ENCODE measurements at regions not wholly inside any gene's neighbourhood (a gene's known extent, or its start where the extent isn't known, plus 50 kb on each side); places are given as distances from the start of the nearest gene placed in this dataset.
A peak's percentile ranks its signal among the peaks of the same experiment; 100 is the strongest.

DNA sequence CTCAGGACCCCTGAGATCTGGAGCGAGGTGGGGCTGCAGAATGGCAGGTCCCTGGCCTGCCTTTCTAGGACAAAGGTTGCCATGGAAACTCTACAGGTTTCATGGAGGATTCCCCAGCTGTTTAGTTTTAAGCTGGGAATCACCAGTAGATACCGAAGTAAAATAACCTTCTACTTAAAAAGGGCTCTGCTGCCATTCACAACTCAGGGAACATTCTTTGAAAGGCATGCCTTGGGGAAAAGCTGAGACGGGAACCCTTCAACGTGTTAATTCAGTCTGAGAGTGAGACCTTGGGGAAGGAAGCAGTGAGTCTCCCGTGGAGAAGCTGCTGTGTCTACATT is 493.3 kb downstream of the BRD1 start:
- Histone ChIP-seq H4K91ac (ENCODE audit: low read depth, low read length, poor library complexity) (no peak overlapping the region), H2AFZ (ENCODE audit: low read length) (no peak overlapping the region), H3K4ac (ENCODE audit: low read length) (no peak overlapping the region), H2AK5ac (ENCODE audit: low read depth, low read length) (no peak overlapping the region), H2BK15ac (ENCODE audit: low read length) (no peak overlapping the region), H3K4me3 (ENCODE audit: low read length in 2 of 2) (no peak overlapping the region), H3K9ac (ENCODE audit: low read depth, low read length, poor library complexity) (no peak overlapping the region), H3K27ac (replicated peaks; ENCODE audit: low read length) (peak overlapping the region; percentile 52), H3K36me3 (replicated peaks in 1 of 2; ENCODE audit: control insufficient read depth in 2 of 2, insufficient read depth in 2 of 2, low read length in 2 of 2) (no peaks in the 10 kb centered on the region), H2BK5ac (ENCODE audit: low read length) (no peak overlapping the region), H2BK12ac (ENCODE audit: low read length) (no peak overlapping the region), H3K18ac (ENCODE audit: low read length) (peak overlapping the region; percentile 82), H3K14ac (ENCODE audit: low read length) (no peak overlapping the region), H3K27me3 (ENCODE audit: control insufficient read depth in 3 of 3, insufficient read depth in 3 of 3, low read depth in 1 of 3, low read length in 3 of 3) (no peaks in the 10 kb centered on the region), H3K9me3 (replicated peaks in 1 of 2; ENCODE audit: control insufficient read depth in 2 of 2, insufficient read depth in 1 of 2, low read depth in 1 of 2, low read length in 2 of 2) (peaks cover 0 to 3% of the 10 kb centered on the region in 2 donors), H4K8ac (ENCODE audit: low read depth, low read length) (no peak overlapping the region), H2BK120ac (ENCODE audit: low read depth, low read length) (no peak overlapping the region), H3K79me1 (ENCODE audit: low read depth, low read length) (no peaks in the 10 kb centered on the region), H3K4me1 (ENCODE audit: control insufficient read depth in 2 of 2, insufficient read depth in 1 of 2, low read depth in 1 of 2, low read length in 2 of 2) (peaks cover 0 to 10% of the 10 kb centered on the region in 2 donors), H3K23ac (ENCODE audit: low read depth, low read length, poor library complexity) (no peak overlapping the region), H3K4me2 (ENCODE audit: insufficient read depth, low read length, poor library complexity, severe bottlenecking) (no peak overlapping the region)
- WGBS, 2 donors (ENCODE audit: extremely low coverage in 2 of 2, insufficient read length in 2 of 2, insufficient replicate concordance in 1 of 2), result no CpG with 5 or more reads among the region's 5 CpGs
- no peak for DNase-seq (ENCODE audit: low spot score)

DNA sequence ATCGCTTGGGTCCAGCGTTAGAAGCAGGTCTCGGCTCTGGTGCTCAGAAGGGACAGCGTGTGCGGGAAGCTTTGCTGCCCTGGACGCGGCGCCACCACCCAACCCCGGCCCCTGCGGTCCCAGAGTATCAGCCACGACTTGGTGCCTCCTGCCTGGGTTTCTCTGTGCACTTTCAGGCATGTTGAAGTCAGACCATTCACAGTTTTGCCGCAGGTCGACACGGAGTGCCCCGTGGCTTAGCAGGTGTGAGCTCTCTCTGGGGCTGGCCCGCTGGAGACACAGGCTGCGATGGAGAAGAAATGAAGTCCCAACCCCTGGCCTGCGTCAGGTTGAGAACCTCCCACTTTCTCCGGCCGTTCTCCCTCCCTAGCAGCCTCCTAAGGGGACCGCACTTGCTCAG is 494.5 kb downstream of the BRD1 start:
- H4K8ac ChIP-seq (ENCODE audit: low read depth, low read length), result no peak overlapping the region
- H3K27me3 ChIP-seq (ENCODE audit: control insufficient read depth in 3 of 3, insufficient read depth in 3 of 3, low read depth in 1 of 3, low read length in 3 of 3), result no peaks in the 10 kb centered on the region
- no peak overlapping the region for H3K4me3 ChIP-seq (ENCODE audit: low read length in 2 of 2)
- H3K27ac ChIP-seq (replicated peaks; ENCODE audit: low read length), result no peak overlapping the region
- peak overlapping the region; percentile 49 for H2BK5ac ChIP-seq (ENCODE audit: low read length)
- H2BK120ac ChIP-seq (ENCODE audit: low read depth, low read length), result no peak overlapping the region
- no CpG with 5 or more reads among the region's 21 CpGs for WGBS, 2 donors (ENCODE audit: extremely low coverage in 2 of 2, insufficient read length in 2 of 2, insufficient replicate concordance in 1 of 2)
- H3K23ac ChIP-seq (ENCODE audit: low read depth, low read length, poor library complexity), result no peak overlapping the region
- peaks cover 0 to 10% of the 10 kb centered on the region in 2 donors for H3K4me1 ChIP-seq (ENCODE audit: control insufficient read depth in 2 of 2, insufficient read depth in 1 of 2, low read depth in 1 of 2, low read length in 2 of 2)
- DNase-seq (ENCODE audit: low spot score), result no peak
- H3K36me3 ChIP-seq (replicated peaks in 1 of 2; ENCODE audit: control insufficient read depth in 2 of 2, insufficient read depth in 2 of 2, low read length in 2 of 2), result no peaks in the 10 kb centered on the region
- H3K4ac ChIP-seq (ENCODE audit: low read length), result no peak overlapping the region
- no peak overlapping the region for H4K91ac ChIP-seq (ENCODE audit: low read depth, low read length, poor library complexity)
- no peak overlapping the region for H3K14ac ChIP-seq (ENCODE audit: low read length)
- H3K18ac ChIP-seq (ENCODE audit: low read length), result peak overlapping the region; percentile 45
- H2BK15ac ChIP-seq (ENCODE audit: low read length), result peak overlapping the region; percentile 24
- H2AK5ac ChIP-seq (ENCODE audit: low read depth, low read length), result peak overlapping the region; percentile 94
- H2BK12ac ChIP-seq (ENCODE audit: low read length), result peak overlapping the region; percentile 80
- no peak overlapping the region for H3K9ac ChIP-seq (ENCODE audit: low read depth, low read length, poor library complexity)
- no peak overlapping the region for H2AFZ ChIP-seq (ENCODE audit: low read length)
- H3K79me1 ChIP-seq (ENCODE audit: low read depth, low read length), result no peaks in the 10 kb centered on the region
- H3K4me2 ChIP-seq (ENCODE audit: insufficient read depth, low read length, poor library complexity, severe bottlenecking), result no peak overlapping the region
- H3K9me3 ChIP-seq (replicated peaks in 1 of 2; ENCODE audit: control insufficient read depth in 2 of 2, insufficient read depth in 1 of 2, low read depth in 1 of 2, low read length in 2 of 2), result peaks cover 0 to 4% of the 10 kb centered on the region in 2 donors

DNA sequence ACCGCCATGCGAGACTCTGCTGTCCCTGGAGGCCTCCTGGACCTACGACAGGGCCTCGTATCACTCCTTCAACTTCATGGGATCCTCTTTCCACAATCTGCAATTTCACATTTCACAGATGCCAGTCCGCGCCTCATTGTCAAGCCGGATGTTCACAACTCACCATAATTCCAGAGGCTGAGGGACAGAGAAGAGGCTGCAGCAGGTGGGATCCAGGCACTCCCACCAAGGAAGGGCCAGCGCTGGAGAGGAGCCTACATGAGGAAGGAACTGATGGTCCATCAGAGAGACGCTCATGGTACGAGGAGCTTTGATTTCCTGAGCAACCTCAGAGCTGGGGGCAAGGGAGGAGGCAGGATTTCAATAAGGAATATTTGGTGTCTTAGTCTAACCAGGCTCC is 495.0 kb downstream of the BRD1 start:
- no CpG with 5 or more reads among the region's 10 CpGs for WGBS, 2 donors (ENCODE audit: extremely low coverage in 2 of 2, insufficient read length in 2 of 2, insufficient replicate concordance in 1 of 2)
- H3K79me1 ChIP-seq (ENCODE audit: low read depth, low read length), result no peaks in the 10 kb centered on the region
- H2BK120ac ChIP-seq (ENCODE audit: low read depth, low read length), result no peak overlapping the region
- no peaks in the 10 kb centered on the region for H3K27me3 ChIP-seq (ENCODE audit: control insufficient read depth in 3 of 3, insufficient read depth in 3 of 3, low read depth in 1 of 3, low read length in 3 of 3)
- H2BK5ac ChIP-seq (ENCODE audit: low read length), result peak overlapping the region; percentile 49
- H3K18ac ChIP-seq (ENCODE audit: low read length), result peak overlapping the region; percentile 0
- H3K4me3 ChIP-seq (ENCODE audit: low read length in 2 of 2), result no peak overlapping the region
- no peak overlapping the region for H3K14ac ChIP-seq (ENCODE audit: low read length)
- H3K4ac ChIP-seq (ENCODE audit: low read length), result no peak overlapping the region
- no peaks in the 10 kb centered on the region for H3K36me3 ChIP-seq (replicated peaks in 1 of 2; ENCODE audit: control insufficient read depth in 2 of 2, insufficient read depth in 2 of 2, low read length in 2 of 2)
- H4K8ac ChIP-seq (ENCODE audit: low read depth, low read length), result no peak overlapping the region
- no peak overlapping the region for H2AK5ac ChIP-seq (ENCODE audit: low read depth, low read length)
- H3K23ac ChIP-seq (ENCODE audit: low read depth, low read length, poor library complexity), result no peak overlapping the region
- H4K91ac ChIP-seq (ENCODE audit: low read depth, low read length, poor library complexity), result no peak overlapping the region
- peaks cover 0 to 5% of the 10 kb centered on the region in 2 donors for H3K9me3 ChIP-seq (replicated peaks in 1 of 2; ENCODE audit: control insufficient read depth in 2 of 2, insufficient read depth in 1 of 2, low read depth in 1 of 2, low read length in 2 of 2)
- H2AFZ ChIP-seq (ENCODE audit: low read length), result no peak overlapping the region
- no peak overlapping the region for H3K27ac ChIP-seq (replicated peaks; ENCODE audit: low read length)
- no peak for DNase-seq (ENCODE audit: low spot score)
- no peak overlapping the region for H2BK12ac ChIP-seq (ENCODE audit: low read length)
- no peak overlapping the region for H2BK15ac ChIP-seq (ENCODE audit: low read length)
- no peak overlapping the region for H3K4me2 ChIP-seq (ENCODE audit: insufficient read depth, low read length, poor library complexity, severe bottlenecking)
- H3K4me1 ChIP-seq (ENCODE audit: control insufficient read depth in 2 of 2, insufficient read depth in 1 of 2, low read depth in 1 of 2, low read length in 2 of 2), result peaks cover 0 to 10% of the 10 kb centered on the region in 2 donors
- no peak overlapping the region for H3K9ac ChIP-seq (ENCODE audit: low read depth, low read length, poor library complexity)

DNA sequence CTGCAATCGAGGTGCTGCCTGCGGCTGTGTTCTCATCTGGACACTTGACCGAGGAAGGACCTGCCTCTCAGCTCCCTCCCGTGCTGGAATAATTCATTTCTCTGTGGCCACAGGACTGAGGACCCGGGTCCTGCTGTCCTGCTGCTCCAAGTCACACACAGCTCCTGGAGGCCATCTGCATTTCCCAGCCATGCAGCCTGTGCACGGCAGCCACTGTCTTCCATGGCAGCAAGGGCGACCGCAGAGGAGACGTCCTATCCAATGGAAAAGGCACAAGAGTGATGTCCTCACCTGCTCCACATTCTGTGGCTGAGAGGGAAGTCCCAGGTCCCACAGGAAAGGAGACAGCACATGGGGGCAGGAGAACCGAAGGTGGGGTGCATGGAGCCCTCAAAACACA is 495.8 kb downstream of the BRD1 start:
- H3K14ac ChIP-seq (ENCODE audit: low read length), result no peak overlapping the region
- no peak overlapping the region for H3K23ac ChIP-seq (ENCODE audit: low read depth, low read length, poor library complexity)
- peaks cover 0 to 10% of the 10 kb centered on the region in 2 donors for H3K4me1 ChIP-seq (ENCODE audit: control insufficient read depth in 2 of 2, insufficient read depth in 1 of 2, low read depth in 1 of 2, low read length in 2 of 2)
- no peak overlapping the region for H2BK12ac ChIP-seq (ENCODE audit: low read length)
- H2AFZ ChIP-seq (ENCODE audit: low read length), result no peak overlapping the region
- H3K9me3 ChIP-seq (replicated peaks in 1 of 2; ENCODE audit: control insufficient read depth in 2 of 2, insufficient read depth in 1 of 2, low read depth in 1 of 2, low read length in 2 of 2), result peaks cover 0 to 7% of the 10 kb centered on the region in 2 donors
- H2BK15ac ChIP-seq (ENCODE audit: low read length), result no peak overlapping the region
- H3K4me3 ChIP-seq (ENCODE audit: low read length in 2 of 2), result no peak overlapping the region
- H3K4me2 ChIP-seq (ENCODE audit: insufficient read depth, low read length, poor library complexity, severe bottlenecking), result no peak overlapping the region
- no peak overlapping the region for H4K8ac ChIP-seq (ENCODE audit: low read depth, low read length)
- H3K4ac ChIP-seq (ENCODE audit: low read length), result no peak overlapping the region
- H2BK5ac ChIP-seq (ENCODE audit: low read length), result no peak overlapping the region
- no peak for DNase-seq (ENCODE audit: low spot score)
- no peak overlapping the region for H4K91ac ChIP-seq (ENCODE audit: low read depth, low read length, poor library complexity)
- no peaks in the 10 kb centered on the region for H3K79me1 ChIP-seq (ENCODE audit: low read depth, low read length)
- H3K27me3 ChIP-seq (ENCODE audit: control insufficient read depth in 3 of 3, insufficient read depth in 3 of 3, low read depth in 1 of 3, low read length in 3 of 3), result no peaks in the 10 kb centered on the region
- H2BK120ac ChIP-seq (ENCODE audit: low read depth, low read length), result no peak overlapping the region
- H3K36me3 ChIP-seq (replicated peaks in 1 of 2; ENCODE audit: control insufficient read depth in 2 of 2, insufficient read depth in 2 of 2, low read length in 2 of 2), result no peaks in the 10 kb centered on the region
- H2AK5ac ChIP-seq (ENCODE audit: low read depth, low read length), result no peak overlapping the region
- H3K27ac ChIP-seq (replicated peaks; ENCODE audit: low read length), result no peak overlapping the region
- no peak overlapping the region for H3K9ac ChIP-seq (ENCODE audit: low read depth, low read length, poor library complexity)
- no CpG with 5 or more reads among the region's 10 CpGs for WGBS, 2 donors (ENCODE audit: extremely low coverage in 2 of 2, insufficient read length in 2 of 2, insufficient replicate concordance in 1 of 2)
- H3K18ac ChIP-seq (ENCODE audit: low read length), result no peak overlapping the region
